GM12872 (cell line): ENCODE measurements at regions not wholly inside any gene's neighbourhood (a gene's known extent, or its start where the extent isn't known, plus 50 kb on each side); places are given as distances from the start of the nearest gene placed in this dataset.

ENCODE experiments used
- TF ChIP-seq, protein P1 (sequence below): IDR thresholded peaks from 3 replicates; pipeline ENCODE4 v1.5.1; 2011; ENCODE audit warnings: low read depth, mild to moderate bottlenecking, low read length, moderate library complexity; ENCODE audit not compliant: insufficient read depth

DNA sequence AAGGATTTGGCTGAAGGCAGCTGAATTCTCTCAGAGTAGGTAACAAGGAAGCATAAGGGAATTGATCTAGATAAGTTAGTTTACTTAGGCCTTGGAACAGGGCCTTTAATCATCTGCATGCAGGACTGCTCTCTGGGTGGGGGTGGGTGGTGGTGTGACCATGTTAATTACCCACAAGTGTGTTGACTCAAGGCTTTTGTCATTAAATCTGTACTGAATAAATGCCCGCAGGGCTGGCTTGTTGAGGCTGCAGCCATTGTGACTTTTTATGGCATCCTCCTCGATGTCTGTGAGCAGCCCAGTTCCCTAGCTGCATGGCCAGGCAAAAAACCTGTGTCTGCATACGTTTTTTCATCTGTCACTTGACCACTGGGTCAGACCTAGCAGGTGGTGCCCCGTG, 63.5 kb upstream of the ASCC3 start:
- TF ChIP-seq, protein P1, sequence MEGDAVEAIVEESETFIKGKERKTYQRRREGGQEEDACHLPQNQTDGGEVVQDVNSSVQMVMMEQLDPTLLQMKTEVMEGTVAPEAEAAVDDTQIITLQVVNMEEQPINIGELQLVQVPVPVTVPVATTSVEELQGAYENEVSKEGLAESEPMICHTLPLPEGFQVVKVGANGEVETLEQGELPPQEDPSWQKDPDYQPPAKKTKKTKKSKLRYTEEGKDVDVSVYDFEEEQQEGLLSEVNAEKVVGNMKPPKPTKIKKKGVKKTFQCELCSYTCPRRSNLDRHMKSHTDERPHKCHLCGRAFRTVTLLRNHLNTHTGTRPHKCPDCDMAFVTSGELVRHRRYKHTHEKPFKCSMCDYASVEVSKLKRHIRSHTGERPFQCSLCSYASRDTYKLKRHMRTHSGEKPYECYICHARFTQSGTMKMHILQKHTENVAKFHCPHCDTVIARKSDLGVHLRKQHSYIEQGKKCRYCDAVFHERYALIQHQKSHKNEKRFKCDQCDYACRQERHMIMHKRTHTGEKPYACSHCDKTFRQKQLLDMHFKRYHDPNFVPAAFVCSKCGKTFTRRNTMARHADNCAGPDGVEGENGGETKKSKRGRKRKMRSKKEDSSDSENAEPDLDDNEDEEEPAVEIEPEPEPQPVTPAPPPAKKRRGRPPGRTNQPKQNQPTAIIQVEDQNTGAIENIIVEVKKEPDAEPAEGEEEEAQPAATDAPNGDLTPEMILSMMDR, result no peak

DNA sequence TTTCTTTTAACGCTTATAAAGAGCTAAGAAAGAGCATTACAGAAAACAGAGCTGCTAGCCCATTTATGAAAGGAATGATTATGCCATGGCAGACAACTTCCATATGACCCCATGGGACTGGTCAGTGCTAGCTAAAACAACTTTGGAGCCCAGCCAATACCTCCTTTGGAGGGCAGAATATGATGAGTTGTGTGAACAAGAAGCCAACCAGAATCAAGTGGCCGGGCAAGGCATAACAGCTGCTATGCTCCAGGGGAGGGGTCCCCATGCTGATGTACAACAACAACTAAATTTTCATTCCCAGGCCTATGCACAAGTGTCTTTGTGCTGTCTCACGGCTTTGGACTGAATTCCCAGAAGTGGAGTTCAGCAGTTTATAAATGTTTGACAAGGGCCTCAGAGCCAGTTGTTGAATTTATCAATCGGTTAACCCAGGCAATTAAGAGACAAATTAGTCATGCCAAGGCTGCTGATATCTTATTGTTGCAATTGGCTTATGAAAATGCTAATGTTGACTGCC, 65.0 kb upstream of the ASCC3 start:
- TF ChIP-seq, protein P1, result no peak

DNA sequence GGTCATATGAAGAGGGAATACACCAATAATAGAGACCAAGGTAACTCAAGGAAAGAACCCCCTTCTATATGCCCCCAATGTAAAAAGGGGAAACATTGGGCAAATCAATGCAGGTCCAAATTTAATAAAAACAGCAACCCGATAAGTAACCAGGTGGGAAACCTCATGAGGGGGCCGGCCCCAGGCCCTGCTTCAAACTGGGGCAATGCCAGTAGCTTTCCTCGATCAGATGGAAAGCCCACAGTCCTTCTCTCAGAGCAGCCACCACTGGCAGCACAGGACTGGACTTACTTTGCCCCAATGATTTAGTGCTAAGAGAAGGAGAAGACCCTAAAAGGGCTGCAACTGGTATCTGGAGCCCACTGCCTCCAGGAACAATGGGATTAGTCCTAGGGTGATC, 65.6 kb upstream of the ASCC3 start:
- TF ChIP-seq, protein P1, result no peak

DNA sequence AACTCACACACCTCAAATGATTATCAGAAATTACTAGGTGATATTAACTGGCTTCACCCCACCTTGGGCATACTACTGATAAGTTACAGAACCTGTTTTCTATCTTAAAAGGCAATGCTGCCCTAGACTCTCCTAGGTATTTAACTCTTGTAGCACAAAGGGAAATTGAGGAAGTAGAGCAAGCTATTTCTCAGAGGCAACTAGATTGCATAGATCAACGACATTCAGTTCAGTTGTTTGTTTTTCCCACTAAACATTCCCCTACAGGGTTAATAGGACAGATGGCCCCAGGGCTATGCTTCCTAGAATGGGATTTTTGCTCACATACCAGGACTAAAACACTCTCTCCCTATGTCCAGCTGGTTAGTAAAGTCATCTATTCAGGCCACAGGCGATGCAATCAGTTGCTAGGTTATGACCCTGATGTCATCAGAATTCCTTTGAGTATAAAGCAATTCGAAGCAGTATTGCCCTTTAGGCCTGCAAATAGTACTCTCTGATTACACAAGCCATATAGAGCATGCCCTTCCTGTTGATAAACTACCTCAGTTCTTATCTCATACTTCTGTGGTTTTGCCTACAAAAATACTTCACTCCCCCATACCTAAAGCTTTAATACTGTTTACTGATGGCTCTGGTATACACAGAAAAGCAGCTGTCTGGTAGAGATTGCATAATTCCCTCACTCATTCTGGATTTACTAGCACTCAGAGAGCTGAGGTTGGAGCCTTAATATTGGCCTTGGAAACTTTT, 67.4 kb upstream of the ASCC3 start:
- TF ChIP-seq, protein P1, result no peak

DNA sequence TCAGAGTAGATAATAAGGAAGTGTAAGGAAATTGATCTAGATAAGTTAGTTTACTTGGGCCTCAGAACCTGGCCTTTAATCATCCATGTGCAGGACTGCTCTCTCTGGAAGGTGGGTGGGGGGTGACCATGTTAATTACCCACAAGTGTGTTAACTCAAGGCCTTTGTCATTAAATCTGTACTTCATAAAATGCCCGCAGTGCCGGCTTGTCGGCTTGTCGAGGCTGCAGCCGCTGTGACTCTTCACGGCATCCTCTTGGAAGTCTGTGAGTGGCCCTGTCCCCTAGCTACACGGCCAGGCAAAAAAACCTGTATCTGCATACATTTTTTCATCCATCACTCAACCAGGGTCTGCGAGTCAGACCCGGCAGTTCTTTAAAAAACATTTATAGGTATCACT, 70.9 kb upstream of the ASCC3 start:
- TF ChIP-seq, protein P1, result no peak

DNA sequence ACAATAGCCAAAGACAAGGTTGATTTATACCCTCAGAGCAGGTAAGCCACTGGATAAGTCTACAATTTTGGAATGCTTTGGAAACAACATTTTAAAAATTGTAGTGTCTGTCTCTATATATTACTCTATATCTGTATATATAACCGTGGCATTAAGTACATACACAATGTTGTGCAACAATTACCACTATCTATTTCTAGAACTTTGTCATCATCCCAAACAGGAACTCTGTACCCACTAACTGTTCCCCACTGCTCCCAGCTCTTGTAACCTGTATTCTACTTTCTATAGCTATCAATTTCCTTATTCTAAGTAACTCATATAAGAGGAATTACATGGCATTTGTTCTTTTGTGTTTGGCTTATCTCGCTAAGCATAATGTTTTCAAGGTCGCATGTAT, 78.2 kb upstream of the ASCC3 start:
- TF ChIP-seq, protein P1, result no peak

DNA sequence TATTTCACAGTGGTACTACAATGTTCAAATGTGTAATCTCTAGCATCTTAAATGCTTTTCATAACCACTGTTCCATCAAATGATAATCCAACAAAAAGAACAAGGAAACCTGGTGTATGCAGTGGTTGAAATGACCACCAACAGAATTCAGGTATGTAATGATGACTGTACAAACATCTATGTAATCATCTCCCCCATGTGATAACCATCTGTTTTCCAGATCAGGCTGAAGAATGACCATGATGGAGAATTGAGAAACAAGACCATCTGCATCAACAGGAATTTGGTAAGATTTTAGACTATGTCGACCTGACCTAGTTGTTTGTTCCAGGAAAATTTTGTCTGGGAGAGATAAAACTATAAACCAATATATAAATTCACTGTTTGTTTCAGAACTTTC, 81.3 kb upstream of the ASCC3 start:
- TF ChIP-seq, protein P1, result no peak
